LNCAP (cell line): ENCODE measurements at regions not wholly inside any gene's neighbourhood (a gene's known extent, or its start where the extent isn't known, plus 50 kb on each side); places are given as distances from the start of the nearest gene placed in this dataset.

ENCODE experiments used
- TF ChIP-seq, protein P1 (sequence below): fragments of 450-650 bp; IDR thresholded peaks from 2 replicates; pipeline ENCODE4 v1.5.1; 2017; ENCODE audit warnings: mild to moderate bottlenecking

DNA sequence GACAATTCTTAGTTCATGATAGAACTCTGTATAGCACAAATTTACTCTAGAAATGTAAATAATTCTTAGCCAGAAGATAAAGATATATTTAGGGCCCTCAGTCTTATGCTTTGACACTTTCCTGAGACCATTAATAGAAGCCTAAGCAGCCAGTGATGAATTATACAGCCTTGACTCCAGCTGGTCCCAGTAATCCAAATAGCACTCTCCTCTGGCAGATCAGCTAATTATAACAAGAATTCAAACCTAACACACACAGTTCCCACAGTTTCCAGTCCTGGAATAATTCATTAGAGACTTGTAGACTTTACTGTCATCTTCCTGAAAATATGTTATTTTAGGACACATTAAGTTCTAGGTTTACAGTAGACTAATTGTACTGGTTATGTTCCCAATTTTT, 50.4 kb downstream of the SHOC1 start:
- TF ChIP-seq, protein P1, sequence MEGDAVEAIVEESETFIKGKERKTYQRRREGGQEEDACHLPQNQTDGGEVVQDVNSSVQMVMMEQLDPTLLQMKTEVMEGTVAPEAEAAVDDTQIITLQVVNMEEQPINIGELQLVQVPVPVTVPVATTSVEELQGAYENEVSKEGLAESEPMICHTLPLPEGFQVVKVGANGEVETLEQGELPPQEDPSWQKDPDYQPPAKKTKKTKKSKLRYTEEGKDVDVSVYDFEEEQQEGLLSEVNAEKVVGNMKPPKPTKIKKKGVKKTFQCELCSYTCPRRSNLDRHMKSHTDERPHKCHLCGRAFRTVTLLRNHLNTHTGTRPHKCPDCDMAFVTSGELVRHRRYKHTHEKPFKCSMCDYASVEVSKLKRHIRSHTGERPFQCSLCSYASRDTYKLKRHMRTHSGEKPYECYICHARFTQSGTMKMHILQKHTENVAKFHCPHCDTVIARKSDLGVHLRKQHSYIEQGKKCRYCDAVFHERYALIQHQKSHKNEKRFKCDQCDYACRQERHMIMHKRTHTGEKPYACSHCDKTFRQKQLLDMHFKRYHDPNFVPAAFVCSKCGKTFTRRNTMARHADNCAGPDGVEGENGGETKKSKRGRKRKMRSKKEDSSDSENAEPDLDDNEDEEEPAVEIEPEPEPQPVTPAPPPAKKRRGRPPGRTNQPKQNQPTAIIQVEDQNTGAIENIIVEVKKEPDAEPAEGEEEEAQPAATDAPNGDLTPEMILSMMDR = no peak

DNA sequence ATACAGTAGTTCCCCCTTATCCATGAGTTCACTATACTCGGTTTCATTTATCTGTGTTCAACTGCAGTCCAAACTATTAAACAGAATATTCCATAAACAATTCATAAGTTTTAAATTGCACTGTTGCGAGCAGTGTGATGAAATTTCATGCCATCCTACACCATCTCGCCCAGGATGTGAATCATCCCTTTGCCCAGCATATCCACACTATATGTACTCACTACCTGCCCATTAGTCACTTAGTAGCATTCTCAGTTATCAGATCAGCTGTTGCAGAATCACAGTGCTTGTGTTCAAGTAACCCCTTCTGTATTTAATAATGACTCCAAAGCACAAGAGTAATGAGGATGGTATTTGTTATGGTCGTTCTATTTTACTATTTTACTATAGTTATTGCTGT, 51.5 kb downstream of the SHOC1 start:
- TF ChIP-seq, protein P1 = no peak

DNA sequence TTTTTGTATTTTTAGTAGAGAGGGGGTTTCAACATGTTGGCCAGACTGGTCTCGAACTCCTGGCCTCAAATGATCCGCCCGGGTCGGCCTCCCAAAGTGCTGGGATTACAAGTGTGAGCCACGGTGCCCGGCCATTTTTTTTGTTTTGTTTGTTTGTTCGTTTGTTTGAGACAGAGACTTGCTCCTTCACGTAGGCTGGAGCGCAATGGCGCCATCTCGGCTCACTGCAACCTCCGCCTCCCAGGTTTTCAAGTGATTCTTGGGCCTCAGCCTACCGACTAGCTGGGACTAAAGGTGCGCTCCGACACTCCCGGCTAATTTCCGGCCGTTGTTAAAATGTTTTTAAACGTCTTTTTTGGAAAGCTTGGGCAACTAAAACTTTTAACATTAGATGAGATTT, 54.0 kb downstream of the SHOC1 start:
- TF ChIP-seq, protein P1 = no peak

DNA sequence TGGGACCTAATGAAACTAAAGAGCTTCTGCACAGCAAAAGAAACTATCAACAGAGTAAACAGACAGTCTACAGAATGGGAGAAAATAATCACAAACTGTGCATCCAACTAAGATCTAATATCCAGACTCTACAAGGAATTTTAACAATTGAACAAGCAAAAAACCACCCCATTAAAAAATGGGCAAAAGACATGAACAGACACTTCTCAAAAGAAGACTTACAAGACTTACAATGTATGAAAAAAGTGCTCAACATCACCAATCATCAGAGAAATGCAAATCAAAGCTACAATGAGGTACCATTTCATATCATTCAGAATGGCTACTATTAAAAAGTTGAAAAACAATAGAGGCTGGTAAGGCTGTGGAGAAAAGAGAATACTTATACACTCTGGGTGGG, 58.0 kb downstream of the SHOC1 start:
- TF ChIP-seq, protein P1 = no peak

DNA sequence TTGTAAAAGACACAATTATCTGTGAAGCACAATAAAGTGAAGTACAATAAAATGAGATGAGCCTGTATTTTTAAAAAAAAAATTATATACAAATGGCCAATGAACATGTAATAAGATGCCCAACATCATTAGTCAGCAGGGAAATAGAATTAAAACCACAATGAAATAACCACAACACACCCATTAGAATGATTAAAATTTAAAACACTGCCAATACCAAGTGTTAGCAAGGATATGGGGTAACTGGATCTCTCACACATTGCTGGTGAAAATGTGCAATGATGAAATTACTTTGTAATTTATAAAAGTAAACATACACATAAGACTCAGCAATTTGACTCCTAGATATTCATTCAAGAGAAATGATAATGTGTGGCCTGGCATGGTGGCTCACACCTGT, 62.8 kb downstream of the SHOC1 start:
- TF ChIP-seq, protein P1 = no peak

DNA sequence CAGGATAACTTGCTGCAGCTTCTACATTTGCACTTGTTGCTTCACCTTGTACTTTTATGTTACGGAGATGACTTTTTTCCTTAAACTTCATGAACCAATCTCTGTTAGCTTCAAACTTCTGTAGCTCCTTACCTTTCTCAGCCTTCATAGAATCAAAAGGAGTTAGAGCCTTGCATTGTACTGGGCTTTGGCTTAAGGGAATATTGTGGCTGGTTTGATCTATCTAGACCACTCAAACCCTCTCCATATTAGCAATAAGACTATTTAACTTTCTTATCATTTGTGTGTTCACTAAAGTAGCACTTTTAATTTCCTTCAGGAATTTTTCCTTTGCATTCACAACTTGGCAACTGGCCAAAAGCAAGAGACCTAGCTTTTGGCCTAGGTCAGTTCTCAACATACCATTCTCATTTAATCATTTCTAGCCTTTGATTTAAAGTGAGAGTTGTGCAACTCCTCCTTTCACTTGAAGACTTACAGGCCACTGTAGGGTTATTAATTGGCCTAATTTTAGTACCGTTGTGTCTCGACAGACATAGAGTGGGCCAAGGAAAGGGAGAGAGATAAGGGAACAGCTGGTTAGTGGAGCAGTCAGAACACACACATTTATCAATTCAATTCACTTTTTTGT, 63.7 kb downstream of the SHOC1 start:
- TF ChIP-seq, protein P1 = no peak

DNA sequence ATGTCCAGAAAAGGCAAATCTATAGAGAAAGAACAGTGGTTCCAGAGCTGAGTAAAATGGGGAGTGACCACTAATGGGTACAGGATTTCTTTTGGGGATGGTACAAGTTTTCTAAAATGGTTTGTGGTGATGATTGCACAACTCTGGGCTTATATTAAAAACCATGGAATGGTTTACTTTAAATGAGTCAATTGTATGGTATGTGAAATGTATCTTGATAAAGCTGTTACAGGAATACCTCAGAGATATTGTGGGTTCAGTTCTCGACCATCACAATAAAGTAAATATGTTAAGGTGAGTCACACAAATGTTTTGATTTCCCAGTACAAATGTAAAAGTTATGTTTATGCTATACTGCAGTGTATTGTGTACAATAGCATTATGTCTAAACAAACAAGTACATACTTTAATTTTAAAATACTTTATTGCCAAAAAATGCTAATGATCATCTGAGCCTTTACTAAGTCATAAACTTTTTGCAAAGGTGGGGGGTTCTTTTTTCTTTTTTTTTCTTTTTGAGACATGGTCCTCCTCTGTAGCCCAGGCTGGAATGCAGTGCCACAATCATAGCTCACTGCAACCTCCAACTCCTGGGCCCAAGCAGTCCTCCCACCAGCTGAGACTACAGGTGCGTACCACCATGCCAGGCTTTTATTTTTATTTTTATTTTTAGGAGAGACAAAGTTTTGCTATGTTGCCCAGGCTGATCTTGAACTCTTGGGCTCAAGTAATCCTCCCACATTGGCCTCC, 65.9 kb downstream of the SHOC1 start:
- TF ChIP-seq, protein P1 = no peak
